ENCODE measurements at regions not wholly inside any gene's neighbourhood (a gene's known extent, or its start where the extent isn't known, plus 50 kb on each side); places are given as distances from the start of the nearest gene placed in this dataset.
"Not testable (repeated sequence)": the region's sequence is repeated elsewhere in the genome, so short reads cannot be mapped to it uniquely, and the experiment has no call there.

DNA sequence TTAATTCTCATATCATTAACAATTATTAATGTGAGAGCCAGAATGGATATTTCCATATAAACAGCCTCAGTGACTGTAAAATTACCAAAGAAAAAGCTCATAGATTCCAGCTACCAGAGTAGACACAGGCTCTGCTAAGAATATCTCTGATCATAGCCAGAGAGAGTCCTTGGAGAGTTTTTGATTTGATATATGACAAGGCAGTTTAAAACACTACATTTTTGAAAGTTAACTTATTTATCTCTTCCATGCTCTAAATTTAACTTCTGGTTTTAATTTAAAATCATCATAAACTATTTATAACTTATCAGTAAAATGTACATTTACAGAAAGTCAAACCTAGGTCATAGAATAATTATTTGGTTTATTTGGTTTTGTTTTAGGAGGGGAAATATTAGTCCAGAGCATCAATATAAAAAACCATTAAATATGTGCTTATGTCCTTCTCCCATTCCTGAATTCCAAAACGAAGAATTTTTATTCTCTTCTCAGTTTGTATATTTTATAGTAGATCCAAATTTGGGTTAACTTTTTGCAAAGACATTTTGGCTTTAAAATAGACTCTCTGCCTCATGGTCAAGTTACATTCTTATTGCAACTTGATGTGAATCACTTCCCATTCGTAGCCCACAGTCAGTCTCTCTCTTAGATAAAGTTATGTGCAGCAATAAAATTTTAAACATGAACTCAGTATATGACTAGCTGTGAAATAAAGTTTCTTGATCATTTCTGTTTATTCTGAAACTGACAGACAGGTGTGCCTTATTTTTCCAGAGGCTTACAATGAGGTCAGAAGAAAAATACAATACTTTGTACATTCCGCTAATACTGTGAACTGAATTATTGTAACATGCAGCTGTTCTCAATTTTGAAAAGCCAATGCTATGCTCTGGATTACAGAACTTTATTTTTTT lies 267.1 kb downstream of the PAPSS1 start:
- H3K4me3 ChIP-seq (ENCODE audit: low read depth, low read length): no peak overlapping the region
- DNase-seq (ENCODE audit: low read depth): no peak
- TF ChIP-seq, protein P1, sequence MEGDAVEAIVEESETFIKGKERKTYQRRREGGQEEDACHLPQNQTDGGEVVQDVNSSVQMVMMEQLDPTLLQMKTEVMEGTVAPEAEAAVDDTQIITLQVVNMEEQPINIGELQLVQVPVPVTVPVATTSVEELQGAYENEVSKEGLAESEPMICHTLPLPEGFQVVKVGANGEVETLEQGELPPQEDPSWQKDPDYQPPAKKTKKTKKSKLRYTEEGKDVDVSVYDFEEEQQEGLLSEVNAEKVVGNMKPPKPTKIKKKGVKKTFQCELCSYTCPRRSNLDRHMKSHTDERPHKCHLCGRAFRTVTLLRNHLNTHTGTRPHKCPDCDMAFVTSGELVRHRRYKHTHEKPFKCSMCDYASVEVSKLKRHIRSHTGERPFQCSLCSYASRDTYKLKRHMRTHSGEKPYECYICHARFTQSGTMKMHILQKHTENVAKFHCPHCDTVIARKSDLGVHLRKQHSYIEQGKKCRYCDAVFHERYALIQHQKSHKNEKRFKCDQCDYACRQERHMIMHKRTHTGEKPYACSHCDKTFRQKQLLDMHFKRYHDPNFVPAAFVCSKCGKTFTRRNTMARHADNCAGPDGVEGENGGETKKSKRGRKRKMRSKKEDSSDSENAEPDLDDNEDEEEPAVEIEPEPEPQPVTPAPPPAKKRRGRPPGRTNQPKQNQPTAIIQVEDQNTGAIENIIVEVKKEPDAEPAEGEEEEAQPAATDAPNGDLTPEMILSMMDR (IDR thresholded peaks at IDR 0.05; ENCODE audit: insufficient read depth, low read depth, low read length): no peak

DNA sequence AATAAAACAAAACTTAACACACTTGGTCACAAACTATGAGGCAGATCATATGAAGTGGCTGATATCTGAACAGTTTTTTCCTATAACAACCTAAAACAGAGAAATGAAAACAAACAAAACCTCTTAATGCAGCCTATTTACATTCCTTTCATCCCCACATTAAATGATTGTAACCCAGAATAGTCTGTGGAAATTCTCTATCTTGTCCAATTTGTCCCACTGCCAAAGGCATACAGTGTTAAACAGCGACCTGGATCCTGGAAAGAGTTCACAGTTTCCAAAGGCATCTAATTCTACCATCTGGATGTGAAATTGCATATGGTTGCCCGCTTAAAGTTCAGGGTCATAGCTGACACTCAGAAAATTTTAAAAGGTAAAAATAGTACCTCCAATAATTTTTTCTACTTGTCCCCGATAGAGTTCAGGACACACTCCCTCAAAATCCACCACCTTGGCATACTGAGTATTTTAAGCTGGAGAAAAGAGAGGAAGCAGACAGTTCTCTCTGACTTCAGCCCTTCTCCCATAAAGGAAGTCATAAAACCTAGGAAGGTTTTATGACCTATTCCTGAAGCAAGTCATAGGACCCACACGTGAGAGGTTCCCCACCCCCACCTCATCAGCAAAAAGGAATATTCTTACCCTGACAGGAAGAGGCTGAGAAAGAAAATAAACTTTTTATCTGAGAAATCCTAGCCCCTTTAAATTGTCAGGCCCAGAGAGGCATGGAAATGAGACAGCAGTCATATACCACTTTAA lies 270.2 kb downstream of the PAPSS1 start:
- DNase-seq (ENCODE audit: low read depth): peak; percentile 42
- TF ChIP-seq, protein P1 (IDR thresholded peaks at IDR 0.05; ENCODE audit: insufficient read depth, low read depth, low read length): no peak
- H3K4me3 ChIP-seq (ENCODE audit: low read depth, low read length): no peak overlapping the region

DNA sequence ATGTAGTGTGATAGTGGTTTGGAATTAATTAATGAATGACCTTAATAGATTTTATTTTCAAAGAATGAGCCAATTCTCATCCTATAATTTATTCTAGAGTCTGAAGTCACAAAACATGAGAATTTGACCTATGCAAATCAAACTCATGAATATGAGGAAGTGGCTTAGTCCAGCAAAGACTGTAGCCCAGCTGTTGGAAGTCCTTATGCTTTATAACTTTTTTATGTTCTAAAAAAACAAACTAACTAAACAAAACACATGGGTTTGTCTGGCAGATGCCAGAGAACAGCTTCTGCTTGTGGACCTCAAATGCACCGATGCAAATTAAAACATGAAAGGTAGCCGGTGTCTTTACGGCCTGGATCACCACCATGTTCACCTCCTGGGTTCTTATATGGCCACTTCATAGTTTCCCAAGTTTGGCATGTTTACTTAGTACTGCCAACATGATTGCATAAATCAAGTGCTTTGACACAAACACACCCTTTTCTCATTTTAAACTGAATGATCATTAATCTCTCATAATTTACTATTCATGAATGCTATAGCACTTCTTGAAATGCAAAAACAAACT lies 277.4 kb downstream of the PAPSS1 start:
- no peak overlapping the region for H3K4me3 ChIP-seq (ENCODE audit: low read depth, low read length)
- no peak for DNase-seq (ENCODE audit: low read depth)
- TF ChIP-seq, protein P1 (IDR thresholded peaks at IDR 0.05; ENCODE audit: insufficient read depth, low read depth, low read length): no peak

DNA sequence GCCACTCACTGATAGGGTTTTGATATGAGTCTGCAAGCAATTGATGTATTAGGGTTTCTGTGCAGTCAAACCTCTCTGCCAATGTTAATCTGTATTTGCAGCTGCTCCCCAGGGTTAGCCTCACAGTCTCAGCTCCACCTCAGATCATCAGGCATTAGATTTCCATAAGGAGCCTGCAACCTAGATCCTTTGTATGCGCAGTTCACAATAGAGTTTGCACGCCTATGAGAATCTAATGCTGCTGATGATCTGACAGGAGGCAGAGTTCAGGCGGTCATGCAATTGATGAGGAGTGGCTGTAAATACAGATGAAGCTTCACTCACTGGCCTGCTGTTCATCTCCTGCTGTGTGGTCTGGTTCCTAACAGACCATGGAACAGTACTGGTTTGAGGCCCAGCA lies 280.6 kb downstream of the PAPSS1 start:
- no peak overlapping the region for H3K4me3 ChIP-seq (ENCODE audit: low read depth, low read length)
- no peak for DNase-seq (ENCODE audit: low read depth)
- TF ChIP-seq, protein P1 (IDR thresholded peaks at IDR 0.05; ENCODE audit: insufficient read depth, low read depth, low read length): no peak

DNA sequence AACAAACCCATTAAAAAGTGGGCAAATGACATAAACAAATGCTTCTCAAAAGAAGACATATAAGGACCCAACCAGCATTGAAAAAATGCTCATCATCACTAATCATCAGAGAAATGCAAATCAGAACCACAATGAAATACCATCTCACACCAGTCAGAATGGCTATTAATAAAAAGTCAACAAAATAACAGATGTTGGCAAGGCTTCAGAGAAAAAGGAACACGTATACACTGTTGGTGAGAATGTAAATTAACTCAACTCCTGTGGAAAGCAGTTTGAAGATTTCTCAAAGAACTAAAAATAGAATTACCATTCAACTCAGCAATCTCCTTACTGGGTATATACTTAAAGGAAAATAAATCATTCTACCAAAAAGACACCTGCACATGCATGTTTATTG lies 283.6 kb downstream of the PAPSS1 start:
- not testable (repeated sequence) for DNase-seq (ENCODE audit: low read depth); H3K4me3 ChIP-seq (ENCODE audit: low read depth, low read length)

DNA sequence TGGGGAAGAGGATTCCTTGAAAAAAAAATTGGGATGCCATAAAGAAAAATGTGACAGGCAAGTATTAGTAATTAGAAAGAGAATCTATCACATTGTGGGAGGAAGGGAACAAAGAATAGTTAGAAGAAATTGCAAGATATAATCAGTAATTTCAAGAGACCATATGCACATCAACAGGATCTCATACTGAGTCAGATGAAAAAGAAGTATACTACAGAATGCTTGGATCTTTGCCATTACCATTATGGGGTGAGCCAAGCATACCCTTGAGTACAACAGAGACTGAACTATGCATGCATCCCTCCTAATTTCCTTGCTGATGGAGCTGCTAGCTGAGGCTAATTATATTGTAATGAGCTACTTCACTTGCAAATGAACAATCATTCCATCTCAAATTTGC lies 287.6 kb downstream of the PAPSS1 start:
- H3K4me3 ChIP-seq (ENCODE audit: low read depth, low read length): no peak overlapping the region
- no peak for DNase-seq (ENCODE audit: low read depth)
- TF ChIP-seq, protein P1 (IDR thresholded peaks at IDR 0.05; ENCODE audit: insufficient read depth, low read depth, low read length): no peak
